Nephron (organoid): ENCODE measurements at regions not wholly inside any gene's neighbourhood (a gene's known extent, or its start where the extent isn't known, plus 50 kb on each side); places are given as distances from the start of the nearest gene placed in this dataset.

Experiments
- H3K27ac Mint-ChIP-seq, 3 experiments: 2 replicates each; pipeline ENCODE4 v1.8.0; 2020; ENCODE audit warnings: mixed read lengths in 3 of 3, mild to moderate bottlenecking in 2 of 3, moderate library complexity in 1 of 3
- H3K27me3 Mint-ChIP-seq: 2 replicates; pipeline ENCODE4 v1.8.0; 2021; ENCODE audit warnings: low read depth, mild to moderate bottlenecking, moderate library complexity, mixed read lengths
- H3K36me3 Mint-ChIP-seq: 2 replicates; pipeline ENCODE4 v1.8.0; 2020; ENCODE audit warnings: low read depth, mixed read lengths
- H3K4me1 Mint-ChIP-seq: 2 replicates; pipeline ENCODE4 v1.8.0; 2020; ENCODE audit warnings: mixed read lengths
- H3K4me3 Mint-ChIP-seq, 3 experiments: 2 replicates each; pipeline ENCODE4 v1.8.0; 2020; ENCODE audit warnings: mild to moderate bottlenecking in 3 of 3, mixed read lengths in 3 of 3, moderate library complexity in 2 of 3
- H3K9me3 Mint-ChIP-seq: 2 replicates; pipeline ENCODE4 v1.8.0; 2020; ENCODE audit warnings: mixed read lengths
- TF ChIP-seq, protein P1 (sequence below), 3 experiments: fragments of 200-600 bp; sonication (generic); IDR thresholded peaks; one replicate each; pipeline ENCODE4 v1.5.0; 2021; ENCODE audit warnings: antibody characterized with exemption in 3 of 3; ENCODE audit not compliant: unreplicated experiment in 3 of 3

- no peaks in the 10 kb centered on the region for H3K36me3 Mint-ChIP-seq
- no peaks in the 10 kb centered on the region for H3K4me1 Mint-ChIP-seq
- no peak overlapping the region for H3K4me3 Mint-ChIP-seq
- H3K27me3 Mint-ChIP-seq, result no peaks in the 10 kb centered on the region
- TF ChIP-seq, protein P1, sequence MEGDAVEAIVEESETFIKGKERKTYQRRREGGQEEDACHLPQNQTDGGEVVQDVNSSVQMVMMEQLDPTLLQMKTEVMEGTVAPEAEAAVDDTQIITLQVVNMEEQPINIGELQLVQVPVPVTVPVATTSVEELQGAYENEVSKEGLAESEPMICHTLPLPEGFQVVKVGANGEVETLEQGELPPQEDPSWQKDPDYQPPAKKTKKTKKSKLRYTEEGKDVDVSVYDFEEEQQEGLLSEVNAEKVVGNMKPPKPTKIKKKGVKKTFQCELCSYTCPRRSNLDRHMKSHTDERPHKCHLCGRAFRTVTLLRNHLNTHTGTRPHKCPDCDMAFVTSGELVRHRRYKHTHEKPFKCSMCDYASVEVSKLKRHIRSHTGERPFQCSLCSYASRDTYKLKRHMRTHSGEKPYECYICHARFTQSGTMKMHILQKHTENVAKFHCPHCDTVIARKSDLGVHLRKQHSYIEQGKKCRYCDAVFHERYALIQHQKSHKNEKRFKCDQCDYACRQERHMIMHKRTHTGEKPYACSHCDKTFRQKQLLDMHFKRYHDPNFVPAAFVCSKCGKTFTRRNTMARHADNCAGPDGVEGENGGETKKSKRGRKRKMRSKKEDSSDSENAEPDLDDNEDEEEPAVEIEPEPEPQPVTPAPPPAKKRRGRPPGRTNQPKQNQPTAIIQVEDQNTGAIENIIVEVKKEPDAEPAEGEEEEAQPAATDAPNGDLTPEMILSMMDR (IDR thresholded peaks at IDR 0.05; ENCODE audit: unreplicated experiment in 3 of 3), result no peak
- H3K27ac Mint-ChIP-seq, result no peak overlapping the region
- H3K9me3 Mint-ChIP-seq, result no peaks in the 10 kb centered on the region
Measured at GRCh38 chr4:120352739-120353138, 286.1 kb upstream of the MAD2L1 start.

DNA sequence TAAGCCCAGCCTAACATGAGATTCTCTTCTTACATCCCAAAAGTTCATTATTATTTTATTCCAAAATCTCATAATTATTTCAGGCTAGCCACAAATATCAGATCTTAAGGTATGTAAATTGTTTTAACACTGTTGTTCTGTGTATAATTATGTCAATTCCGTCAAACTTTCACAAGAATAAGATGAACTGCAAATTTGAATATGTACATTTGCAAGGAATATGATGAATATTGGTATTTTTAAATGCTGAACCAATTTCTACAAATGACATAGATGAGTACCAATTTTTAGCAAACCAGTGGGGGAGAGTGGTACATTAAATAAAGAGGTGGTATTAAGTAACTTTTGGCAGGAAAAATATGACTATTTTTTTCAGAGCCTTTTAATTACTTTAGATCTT is 282.3 kb upstream of the MAD2L1 start:
- Mint-ChIP-seq H3K27me3 (peaks cover 4% of the 10 kb centered on the region), H3K36me3 (no peaks in the 10 kb centered on the region), H3K4me3 (no peak overlapping the region), H3K27ac (no peak overlapping the region), H3K4me1 (no peaks in the 10 kb centered on the region), H3K9me3 (no peaks in the 10 kb centered on the region)
- TF ChIP-seq, protein P1 (IDR thresholded peaks at IDR 0.05; ENCODE audit: unreplicated experiment in 3 of 3), result no peak

DNA sequence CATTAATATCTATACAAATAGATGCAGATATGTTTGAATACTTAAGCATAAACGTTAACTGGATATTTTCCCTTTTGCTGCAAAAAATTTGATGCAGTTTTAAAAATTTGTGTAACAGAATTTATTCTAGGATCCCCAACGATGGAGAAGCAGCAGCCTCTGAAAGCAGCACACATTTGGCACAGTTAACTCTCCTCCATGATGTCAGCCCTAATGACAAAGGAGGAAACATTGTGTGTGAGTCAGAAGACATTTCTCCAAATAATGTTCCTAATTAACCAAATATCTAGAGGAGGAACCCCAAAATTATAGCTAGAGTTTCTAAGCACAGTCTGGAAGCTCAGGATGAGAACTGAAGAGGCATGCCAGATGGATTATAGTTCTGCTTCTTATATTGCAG is 281.9 kb upstream of the MAD2L1 start:
- TF ChIP-seq, protein P1 (IDR thresholded peaks at IDR 0.05; ENCODE audit: unreplicated experiment in 3 of 3), result no peak
- peaks cover 4% of the 10 kb centered on the region for H3K27me3 Mint-ChIP-seq
- H3K9me3 Mint-ChIP-seq, result no peaks in the 10 kb centered on the region
- no peaks in the 10 kb centered on the region for H3K36me3 Mint-ChIP-seq
- no peak overlapping the region for H3K4me3 Mint-ChIP-seq
- no peak overlapping the region for H3K27ac Mint-ChIP-seq
- H3K4me1 Mint-ChIP-seq, result no peaks in the 10 kb centered on the region

GRCh38 chr4:120331486-120332370 is 265.1 kb upstream of the MAD2L1 start:
- Mint-ChIP-seq H3K27me3 (no peaks in the 10 kb centered on the region), H3K4me3 (no peak overlapping the region), H3K9me3 (no peaks in the 10 kb centered on the region), H3K4me1 (peaks cover 7% of the 10 kb centered on the region), H3K36me3 (no peaks in the 10 kb centered on the region), H3K27ac (no peak overlapping the region)
- TF ChIP-seq, protein P1 (IDR thresholded peaks at IDR 0.05; ENCODE audit: unreplicated experiment in 3 of 3), result no peak

DNA sequence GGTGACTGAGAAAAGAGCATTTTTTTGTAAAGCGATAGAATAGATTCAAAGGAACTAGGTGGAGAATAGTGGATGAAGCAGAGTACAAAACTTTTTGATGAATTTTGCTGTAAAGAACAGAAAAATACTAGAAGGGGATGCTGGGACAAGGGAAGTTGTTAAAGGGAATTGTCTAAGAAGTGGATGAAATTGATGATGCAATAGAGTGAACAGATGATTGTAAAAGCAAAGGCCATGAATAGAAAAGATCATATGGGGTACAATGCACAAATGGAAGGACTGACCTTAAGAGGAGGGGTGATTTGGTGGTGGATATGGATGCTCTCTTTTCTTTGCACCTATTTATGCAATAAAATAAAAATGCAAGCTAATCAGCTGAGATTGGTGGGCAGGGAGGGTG is 262.7 kb upstream of the MAD2L1 start:
- peaks cover 7% of the 10 kb centered on the region for H3K4me1 Mint-ChIP-seq
- H3K9me3 Mint-ChIP-seq, result no peaks in the 10 kb centered on the region
- no peak overlapping the region for H3K4me3 Mint-ChIP-seq
- H3K27ac Mint-ChIP-seq, result no peak overlapping the region
- TF ChIP-seq, protein P1 (IDR thresholded peaks at IDR 0.05; ENCODE audit: unreplicated experiment in 3 of 3), result no peak
- no peaks in the 10 kb centered on the region for H3K27me3 Mint-ChIP-seq
- no peaks in the 10 kb centered on the region for H3K36me3 Mint-ChIP-seq

- H3K27ac Mint-ChIP-seq, result no peak overlapping the region
- no peaks in the 10 kb centered on the region for H3K36me3 Mint-ChIP-seq
- H3K9me3 Mint-ChIP-seq, result no peaks in the 10 kb centered on the region
- H3K4me1 Mint-ChIP-seq, result no peaks in the 10 kb centered on the region
- no peaks in the 10 kb centered on the region for H3K27me3 Mint-ChIP-seq
- H3K4me3 Mint-ChIP-seq, result no peak overlapping the region
- TF ChIP-seq, protein P1 (IDR thresholded peaks at IDR 0.05; ENCODE audit: unreplicated experiment in 3 of 3), result no peak
Measured at GRCh38 chr4:120327276-120327675, 260.6 kb upstream of the MAD2L1 start.
